GM19468 (cell line): ENCODE measurements at regions not wholly inside any gene's neighbourhood (a gene's known extent, or its start where the extent isn't known, plus 50 kb on each side); places are given as distances from the start of the nearest gene placed in this dataset.
"Not testable (repeated sequence)": the region's sequence is repeated elsewhere in the genome, so short reads cannot be mapped to it uniquely, and the experiment has no call there.

Experiments
- ATAC-seq: cut with Tn5 transposase; IDR thresholded peaks from one replicate; pipeline ENCODE4 v1.9.1; 2021; ENCODE audit warnings: mild to moderate bottlenecking, moderate library complexity, moderate number of reproducible peaks; ENCODE audit not compliant: unreplicated experiment; ENCODE audit errors: extremely low read depth

- no peak for ATAC-seq
Observed at GRCh38 chr2:81061016-81061415, 756.5 kb upstream of the LRRTM1 start.

GRCh38 chr2:81050580-81051095, 746.1 kb upstream of the LRRTM1 start:
- ATAC-seq, result no peak

- no peak for ATAC-seq
Observed at GRCh38 chr2:81043681-81044080, 739.1 kb upstream of the LRRTM1 start.

- ATAC-seq, result no peak
Observed at GRCh38 chr2:81007104-81007503, 702.6 kb upstream of the LRRTM1 start.

- ATAC-seq, result no peak
Observed at GRCh38 chr2:81002906-81003305, 698.4 kb upstream of the LRRTM1 start.

GRCh38 chr2:80987466-80987865, 682.9 kb upstream of the LRRTM1 start:
- ATAC-seq, result no peak

- ATAC-seq, result no peak
Observed at GRCh38 chr2:80969900-80970299, 665.3 kb upstream of the LRRTM1 start.

GRCh38 chr2:80968450-80968849, 663.9 kb upstream of the LRRTM1 start:
- no peak for ATAC-seq

GRCh38 chr2:80947601-80948130, 643.1 kb upstream of the LRRTM1 start:
- ATAC-seq, result no peak

GRCh38 chr2:80943487-80943886, 638.9 kb upstream of the LRRTM1 start:
- ATAC-seq, result no peak

GRCh38 chr2:80942766-80943165, 638.2 kb upstream of the LRRTM1 start:
- no peak for ATAC-seq

- ATAC-seq, result no peak
Observed at GRCh38 chr2:80938463-80938862, 633.9 kb upstream of the LRRTM1 start.

- not testable (repeated sequence) for ATAC-seq
Observed at GRCh38 chr2:80931820-80932219, 627.3 kb upstream of the LRRTM1 start.

GRCh38 chr2:80930777-80931176, 626.2 kb upstream of the LRRTM1 start:
- no peak for ATAC-seq

GRCh38 chr2:80926168-80926567, 621.6 kb upstream of the LRRTM1 start:
- ATAC-seq, result no peak

- no peak for ATAC-seq
Observed at GRCh38 chr2:80896576-80896975, 592.0 kb upstream of the LRRTM1 start.

GRCh38 chr2:80894486-80894885, 589.9 kb upstream of the LRRTM1 start:
- ATAC-seq, result no peak

- no peak for ATAC-seq
Observed at GRCh38 chr2:80893711-80894110, 589.2 kb upstream of the LRRTM1 start.

- no peak for ATAC-seq
Observed at GRCh38 chr2:80889009-80889408, 584.5 kb upstream of the LRRTM1 start.

GRCh38 chr2:80887841-80888378, 583.4 kb upstream of the LRRTM1 start:
- no peak for ATAC-seq

- ATAC-seq, result no peak
Observed at GRCh38 chr2:80874374-80874773, 569.8 kb upstream of the LRRTM1 start.

GRCh38 chr2:80869858-80870438, 565.4 kb upstream of the LRRTM1 start:
- ATAC-seq, result no peak
